ENCODE measurements at regions not wholly inside any gene's neighbourhood (a gene's known extent, or its start where the extent isn't known, plus 50 kb on each side); places are given as distances from the start of the nearest gene placed in this dataset.

DNA sequence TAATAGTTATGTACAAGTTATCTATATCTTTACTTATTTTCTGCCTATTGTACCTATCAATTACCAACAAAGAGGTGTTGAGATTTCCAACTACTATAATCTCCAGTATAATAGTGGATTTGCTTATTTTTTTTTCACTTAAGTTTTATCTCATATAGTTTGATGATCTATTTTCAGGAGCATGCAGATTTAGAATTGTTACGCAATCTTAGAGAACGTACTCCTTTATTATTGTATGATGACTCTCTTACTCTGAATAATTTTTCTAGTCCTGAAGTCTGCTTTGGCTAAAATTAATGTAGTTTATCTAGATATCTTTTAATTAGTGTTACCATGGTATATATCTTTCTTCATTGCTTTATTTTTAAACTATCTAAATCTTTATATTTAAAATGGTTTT is 205.2 kb downstream of the SCG2 start:
- TF ChIP-seq, protein P1, sequence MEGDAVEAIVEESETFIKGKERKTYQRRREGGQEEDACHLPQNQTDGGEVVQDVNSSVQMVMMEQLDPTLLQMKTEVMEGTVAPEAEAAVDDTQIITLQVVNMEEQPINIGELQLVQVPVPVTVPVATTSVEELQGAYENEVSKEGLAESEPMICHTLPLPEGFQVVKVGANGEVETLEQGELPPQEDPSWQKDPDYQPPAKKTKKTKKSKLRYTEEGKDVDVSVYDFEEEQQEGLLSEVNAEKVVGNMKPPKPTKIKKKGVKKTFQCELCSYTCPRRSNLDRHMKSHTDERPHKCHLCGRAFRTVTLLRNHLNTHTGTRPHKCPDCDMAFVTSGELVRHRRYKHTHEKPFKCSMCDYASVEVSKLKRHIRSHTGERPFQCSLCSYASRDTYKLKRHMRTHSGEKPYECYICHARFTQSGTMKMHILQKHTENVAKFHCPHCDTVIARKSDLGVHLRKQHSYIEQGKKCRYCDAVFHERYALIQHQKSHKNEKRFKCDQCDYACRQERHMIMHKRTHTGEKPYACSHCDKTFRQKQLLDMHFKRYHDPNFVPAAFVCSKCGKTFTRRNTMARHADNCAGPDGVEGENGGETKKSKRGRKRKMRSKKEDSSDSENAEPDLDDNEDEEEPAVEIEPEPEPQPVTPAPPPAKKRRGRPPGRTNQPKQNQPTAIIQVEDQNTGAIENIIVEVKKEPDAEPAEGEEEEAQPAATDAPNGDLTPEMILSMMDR (IDR thresholded peaks at IDR 0.05), result no peak
- no peak for TF ChIP-seq POLR2A (IDR thresholded peaks at IDR 0.05)
